Fibroblast of lung (primary cell): ENCODE measurements at regions not wholly inside any gene's neighbourhood (a gene's known extent, or its start where the extent isn't known, plus 50 kb on each side); places are given as distances from the start of the nearest gene placed in this dataset.
"Not testable (repeated sequence)": the region's sequence is repeated elsewhere in the genome, so short reads cannot be mapped to it uniquely, and the experiment has no call there.

Experiments
- DNase-seq, 2 donors: peaks; one replicate each; pipeline versions ENCODE4 v3.0.0 to v3.0.0-alpha.2; 2010; ENCODE audit warnings: low read depth in 2 of 2
- H2AFZ ChIP-seq: 2 replicates; pipeline ENCODE4 v1.5.1; 2012; ENCODE audit warnings: low read length, control low read depth, inconsistent platforms
- H3K27ac ChIP-seq: 2 replicates; pipeline ENCODE4 v1.5.1; 2011; ENCODE audit warnings: low read length, control low read depth; ENCODE audit not compliant: insufficient read depth
- H3K27me3 ChIP-seq: 2 replicates; pipeline ENCODE4 v1.5.1; 2011; ENCODE audit warnings: mild to moderate bottlenecking, low read length; ENCODE audit not compliant: control insufficient read depth, insufficient read depth
- H3K36me3 ChIP-seq: 2 replicates; pipeline ENCODE4 v1.5.1; 2011; ENCODE audit warnings: low read length; ENCODE audit not compliant: control insufficient read depth, insufficient read depth
- H3K4me1 ChIP-seq: 2 replicates; pipeline ENCODE4 v1.5.1; 2011; ENCODE audit warnings: low read length; ENCODE audit not compliant: control insufficient read depth, insufficient read depth; ENCODE audit errors: extremely low read depth
- H3K4me2 ChIP-seq: 2 replicates; pipeline ENCODE4 v1.5.1; 2011; ENCODE audit warnings: low read length, control low read depth; ENCODE audit not compliant: insufficient read depth; ENCODE audit errors: extremely low read depth
- H3K4me3 ChIP-seq, 4 experiments: fragments of 200-600 bp in 1 of 4; sonication (generic) in 1 of 4; replicated peaks in 1 of 4; 2 replicates each; pipeline ENCODE4 v1.5.1; 2011 to 2016; ENCODE audit warnings: low read length in 4 of 4, low read depth in 3 of 4, mild to moderate bottlenecking in 3 of 4, control low read depth in 2 of 4, inconsistent platforms in 1 of 4, mixed read lengths in 1 of 4; ENCODE audit not compliant: insufficient read depth in 1 of 4; ENCODE audit errors: control extremely low read depth in 1 of 4
- H3K79me2 ChIP-seq: 2 replicates; pipeline ENCODE4 v1.5.1; 2012; ENCODE audit warnings: mild to moderate bottlenecking, low read length, inconsistent platforms; ENCODE audit not compliant: control insufficient read depth, insufficient read depth
- H3K9ac ChIP-seq: 2 replicates; pipeline ENCODE4 v1.5.1; 2011; ENCODE audit warnings: mild to moderate bottlenecking, low read length, control low read depth; ENCODE audit not compliant: insufficient read depth
- H3K9me3 ChIP-seq: 2 replicates; pipeline ENCODE4 v1.5.1; 2012; ENCODE audit warnings: low read depth, low read length; ENCODE audit not compliant: control insufficient read depth, insufficient read depth
- H4K20me1 ChIP-seq: 2 replicates; pipeline ENCODE4 v1.5.1; 2011; ENCODE audit warnings: low read length; ENCODE audit not compliant: control insufficient read depth, insufficient read depth; ENCODE audit errors: extremely low read depth

- H3K4me1 ChIP-seq, H4K20me1 ChIP-seq, H3K27me3 ChIP-seq, H2AFZ ChIP-seq, H3K36me3 ChIP-seq, H3K9me3 ChIP-seq, H3K9ac ChIP-seq, H3K79me2 ChIP-seq, H3K4me3 ChIP-seq, H3K4me2 ChIP-seq, DNase-seq, H3K27ac ChIP-seq: not testable (repeated sequence)
Observed at GRCh38 chr1:800397-800796, 113.9 kb upstream of the OR4F16 start.

- not testable (repeated sequence) for H3K36me3 ChIP-seq, H3K4me2 ChIP-seq, H3K27ac ChIP-seq, H3K9me3 ChIP-seq, H3K27me3 ChIP-seq, H2AFZ ChIP-seq, DNase-seq, H3K9ac ChIP-seq, H4K20me1 ChIP-seq, H3K79me2 ChIP-seq, H3K4me1 ChIP-seq, H3K4me3 ChIP-seq
Observed at GRCh38 chr1:804378-805115, 118.1 kb upstream of the OR4F16 start.

- not testable (repeated sequence) for H3K79me2 ChIP-seq, H3K27me3 ChIP-seq, H3K4me1 ChIP-seq, H3K9ac ChIP-seq, H4K20me1 ChIP-seq, H3K4me2 ChIP-seq, H3K9me3 ChIP-seq, H2AFZ ChIP-seq, DNase-seq, H3K27ac ChIP-seq, H3K4me3 ChIP-seq, H3K36me3 ChIP-seq
Observed at GRCh38 chr1:805310-805709, 118.4 kb upstream of the SAMD11 start.

- not testable (repeated sequence) for H3K27ac ChIP-seq, H3K27me3 ChIP-seq, H3K4me1 ChIP-seq, DNase-seq, H3K9ac ChIP-seq, H3K36me3 ChIP-seq, H3K79me2 ChIP-seq, H3K4me3 ChIP-seq, H2AFZ ChIP-seq, H3K9me3 ChIP-seq, H3K4me2 ChIP-seq, H4K20me1 ChIP-seq
Observed at GRCh38 chr1:807066-807465, 116.7 kb upstream of the SAMD11 start.

- not testable (repeated sequence) for H3K4me1 ChIP-seq, H4K20me1 ChIP-seq, H3K79me2 ChIP-seq, DNase-seq, H3K4me3 ChIP-seq, H2AFZ ChIP-seq, H3K36me3 ChIP-seq, H3K9ac ChIP-seq, H3K4me2 ChIP-seq, H3K27me3 ChIP-seq, H3K9me3 ChIP-seq, H3K27ac ChIP-seq
Observed at GRCh38 chr1:807699-808390, 115.9 kb upstream of the SAMD11 start.

- not testable (repeated sequence) for H4K20me1 ChIP-seq, H3K27ac ChIP-seq, DNase-seq
Observed at GRCh38 chr1:810949-811348, 112.8 kb upstream of the SAMD11 start.

More at GRCh38 chr1:810949-811348, 112.8 kb upstream of the SAMD11 start:
- not testable (repeated sequence) for H3K9me3 ChIP-seq, H3K4me2 ChIP-seq, H2AFZ ChIP-seq, H3K4me3 ChIP-seq, H3K4me1 ChIP-seq, H3K79me2 ChIP-seq, H3K36me3 ChIP-seq, H3K27me3 ChIP-seq, H3K9ac ChIP-seq
